HG03159 (cell line): ENCODE measurements at regions not wholly inside any gene's neighbourhood (a gene's known extent, or its start where the extent isn't known, plus 50 kb on each side); places are given as distances from the start of the nearest gene placed in this dataset.
"Not testable (repeated sequence)": the region's sequence is repeated elsewhere in the genome, so short reads cannot be mapped to it uniquely, and the experiment has no call there.

ENCODE experiments used
- ATAC-seq: cut with Tn5 transposase; IDR thresholded peaks from one replicate; pipeline ENCODE4 v1.9.1; 2021; ENCODE audit warnings: mild to moderate bottlenecking, moderate library complexity; ENCODE audit not compliant: unreplicated experiment

- ATAC-seq = not testable (repeated sequence)
Measured at GRCh38 chr5:109283086-109283485, 126.7 kb downstream of the PJA2 start.

- no peak for ATAC-seq
Measured at GRCh38 chr5:109281136-109281690, 128.6 kb downstream of the PJA2 start.

- no peak for ATAC-seq
Measured at GRCh38 chr5:109278141-109278540, 131.6 kb downstream of the PJA2 start.

- no peak for ATAC-seq
Measured at GRCh38 chr5:109275919-109276318, 133.9 kb downstream of the PJA2 start.

- ATAC-seq = no peak
Measured at GRCh38 chr5:109273594-109273993, 136.2 kb downstream of the PJA2 start.

GRCh38 chr5:109267283-109267682 is 142.5 kb downstream of the PJA2 start:
- no peak for ATAC-seq

GRCh38 chr5:109258755-109259154 is 151.0 kb downstream of the PJA2 start:
- no peak for ATAC-seq

GRCh38 chr5:109256486-109256885 is 153.3 kb downstream of the PJA2 start:
- no peak for ATAC-seq

- no peak for ATAC-seq
Measured at GRCh38 chr5:109254511-109254910, 155.3 kb downstream of the PJA2 start.

GRCh38 chr5:109253262-109253661 is 156.5 kb downstream of the PJA2 start:
- ATAC-seq = no peak

- ATAC-seq = no peak
Measured at GRCh38 chr5:109252731-109253130, 157.0 kb downstream of the PJA2 start.

GRCh38 chr5:109250533-109251329 is 159.0 kb downstream of the PJA2 start:
- no peak for ATAC-seq

- no peak for ATAC-seq
Measured at GRCh38 chr5:109250080-109250479, 159.7 kb downstream of the PJA2 start.

GRCh38 chr5:109249126-109249525 is 160.6 kb downstream of the PJA2 start:
- ATAC-seq = no peak

GRCh38 chr5:109247986-109248385 is 161.8 kb downstream of the PJA2 start:
- peak; percentile 75 for ATAC-seq

GRCh38 chr5:109246841-109247592 is 162.8 kb downstream of the PJA2 start:
- ATAC-seq = no peak
